IMR-90 (cell line): ENCODE measurements at regions not wholly inside any gene's neighbourhood (a gene's known extent, or its start where the extent isn't known, plus 50 kb on each side); places are given as distances from the start of the nearest gene placed in this dataset.

Experiments
- ATAC-seq: fragments of 200-7000 bp; cut with Tn5 transposase; 2 replicates; pipeline ENCODE4 v1.9.1; 2020; ENCODE audit warnings: low read depth, mild to moderate bottlenecking, moderate library complexity
- BruUV-seq: library from RNA; stranded (reverse); fragments of 400-500 nt; replicated peaks from 2 replicates; lab custom pipeline; 2021; lab: Mats Ljungman, UMichigan
- CTCF ChIA-PET: fragments of 300-600 bp; formaldehyde crosslinking; extraction: SDS; loops from one replicate; lab custom pipeline; 2021; ENCODE audit warnings: antibody characterized with exemption; lab: Yijun Ruan, JAX
- POLR2A ChIA-PET: fragments of 300-600 bp; sonication (Branson Sonifier 250); formaldehyde crosslinking; loops from one replicate; lab custom pipeline; 2022; ENCODE audit warnings: antibody characterized with exemption; ENCODE audit not compliant: unreplicated experiment; lab: Charles Lee
- DNase-seq: peaks from one replicate; pipeline ENCODE4 v3.0.0; 2013
- H2AFZ ChIP-seq: replicated peaks from 2 replicates; pipeline ENCODE3; 2013; ENCODE audit warnings: low read length, mild to moderate bottlenecking; ENCODE audit not compliant: poor library complexity
- H2AK5ac ChIP-seq: 2 replicates; pipeline ENCODE4 v1.6.1; 2013; ENCODE audit warnings: low read depth, low read length, inconsistent platforms
- H2AK9ac ChIP-seq: replicated peaks from 2 replicates; pipeline ENCODE3; 2013; ENCODE audit warnings: mild to moderate bottlenecking, low read depth, low read length, moderate library complexity; ENCODE audit not compliant: poor library complexity
- H2BK120ac ChIP-seq: 2 replicates; pipeline ENCODE4 v1.6.1; 2013; ENCODE audit warnings: low read depth, low read length, inconsistent platforms
- H2BK15ac ChIP-seq: 3 replicates; pipeline ENCODE4 v1.6.1; 2013; ENCODE audit warnings: low read depth, low read length, inconsistent platforms
- H2BK20ac ChIP-seq: 2 replicates; pipeline ENCODE4 v1.6.1; 2013; ENCODE audit warnings: low read depth, mild to moderate bottlenecking, inconsistent platforms, low read length, moderate library complexity
- H2BK5ac ChIP-seq: 2 replicates; pipeline ENCODE4 v1.6.1; 2013; ENCODE audit warnings: mild to moderate bottlenecking, low read depth, low read length, inconsistent platforms; ENCODE audit not compliant: poor library complexity, severe bottlenecking
- H3K14ac ChIP-seq: replicated peaks from 2 replicates; pipeline ENCODE4 v1.6.1; 2013; ENCODE audit warnings: low read depth, low read length, inconsistent platforms
- H3K18ac ChIP-seq: 2 replicates; pipeline ENCODE4 v1.6.1; 2013; ENCODE audit warnings: low read depth, low read length, control low read depth
- H3K23ac ChIP-seq: 2 replicates; pipeline ENCODE4 v1.6.1; 2013; ENCODE audit warnings: low read depth, low read length, inconsistent platforms
- H3K27ac ChIP-seq: 2 replicates; pipeline ENCODE4 v1.5.1; 2013; ENCODE audit warnings: mild to moderate bottlenecking, control low read depth, low read length; ENCODE audit not compliant: insufficient read depth
- H3K27me3 ChIP-seq: 2 replicates; pipeline ENCODE4 v1.6.1; 2013; ENCODE audit warnings: low read length; ENCODE audit not compliant: control insufficient read depth, insufficient read depth
- H3K36me3 ChIP-seq: 2 replicates; pipeline ENCODE4 v1.6.1; 2013; ENCODE audit warnings: low read length, mixed read lengths; ENCODE audit not compliant: control insufficient read depth, insufficient read depth
- H3K4ac ChIP-seq: 2 replicates; pipeline ENCODE4 v1.6.1; 2013; ENCODE audit warnings: low read depth, low read length, inconsistent platforms
- H3K4me1 ChIP-seq: 2 replicates; pipeline ENCODE4 v1.6.1; 2013; ENCODE audit warnings: low read length, mixed read lengths; ENCODE audit not compliant: control insufficient read depth, insufficient read depth
- H3K4me2 ChIP-seq: 2 replicates; pipeline ENCODE4 v1.6.1; 2013; ENCODE audit warnings: low read depth, mild to moderate bottlenecking, control low read depth, low read length, moderate library complexity
- H3K4me3 ChIP-seq: 2 replicates; pipeline ENCODE4 v1.5.1; 2013; ENCODE audit warnings: low read depth, mild to moderate bottlenecking, control low read depth, low read length, moderate library complexity; ENCODE audit not compliant: insufficient read depth
- H3K56ac ChIP-seq: 2 replicates; pipeline ENCODE4 v1.6.1; 2013; ENCODE audit warnings: low read length, inconsistent platforms; ENCODE audit not compliant: insufficient read depth; ENCODE audit errors: extremely low read depth
- H3K79me1 ChIP-seq, 2 experiments: 2 replicates each; pipeline ENCODE4 v1.6.1; 2013; ENCODE audit warnings: low read length in 2 of 2, inconsistent platforms in 1 of 2, low read depth in 1 of 2
- H3K9ac ChIP-seq: 2 replicates; pipeline ENCODE4 v1.6.1; 2013; ENCODE audit warnings: low read depth, low read length, control low read depth
- H3K9me1 ChIP-seq: 2 replicates; pipeline ENCODE4 v1.6.1; 2013; ENCODE audit warnings: low read length, inconsistent platforms; ENCODE audit not compliant: insufficient read depth
- H3K9me3 ChIP-seq: 2 replicates; pipeline ENCODE4 v1.6.1; 2013; ENCODE audit warnings: low read length; ENCODE audit not compliant: control insufficient read depth, insufficient read depth
- H4K20me1 ChIP-seq: 2 replicates; pipeline ENCODE4 v1.6.1; 2013; ENCODE audit warnings: low read length, inconsistent platforms; ENCODE audit not compliant: insufficient read depth
- H4K5ac ChIP-seq: 2 replicates; pipeline ENCODE4 v1.6.1; 2013; ENCODE audit warnings: mild to moderate bottlenecking, low read depth, low read length, control low read depth
- H4K8ac ChIP-seq, 2 experiments: 2 replicates each; pipeline ENCODE4 v1.6.1; 2013; ENCODE audit warnings: low read depth in 2 of 2, low read length in 2 of 2, control low read depth in 1 of 2, inconsistent platforms in 1 of 2
- H4K91ac ChIP-seq: 2 replicates; pipeline ENCODE4 v1.6.1; 2013; ENCODE audit warnings: low read depth, low read length, inconsistent platforms; ENCODE audit not compliant: insufficient read depth
- BHLHE40 ChIP-seq: fragments of 150-350 bp; IDR thresholded peaks from 2 replicates; pipeline ENCODE4 v1.6.1; 2016; ENCODE audit warnings: mild to moderate bottlenecking, low read depth, low read length
- CHD1 ChIP-seq: IDR thresholded peaks from 2 replicates; pipeline ENCODE4 v1.6.1; 2012; ENCODE audit warnings: low read depth, low read length, improper control_type of control experiment
- FOS ChIP-seq: fragments of 150-350 bp; IDR thresholded peaks from 2 replicates; pipeline ENCODE4 v1.6.1; 2016; ENCODE audit warnings: low read depth, low read length
- MXI1 ChIP-seq: IDR thresholded peaks from 2 replicates; pipeline ENCODE4 v1.6.1; 2012; ENCODE audit warnings: low read depth, mild to moderate bottlenecking, low read length, moderate library complexity, borderline replicate concordance
- NFE2L2 ChIP-seq: fragments of 150-350 bp; IDR thresholded peaks from 2 replicates; pipeline ENCODE4 v1.6.1; 2016; ENCODE audit warnings: low read depth, mild to moderate bottlenecking, low read length
- RAD21 ChIP-seq: IDR thresholded peaks from 2 replicates; pipeline ENCODE4 v1.6.1; 2012; ENCODE audit warnings: low read length, improper control_type of control experiment
- RCOR1 ChIP-seq: IDR thresholded peaks from 2 replicates; pipeline ENCODE4 v1.6.1; 2012; ENCODE audit warnings: mild to moderate bottlenecking, low read length, improper control_type of control experiment; ENCODE audit not compliant: insufficient replicate concordance
- WGBS, 2 experiments: methylation state at CpG; one replicate each; pipeline versions ENCODE4 v1.1.5 to v1.1.7; 2013; ENCODE audit warnings: missing lambda C conversion rate in 2 of 2; ENCODE audit not compliant: insufficient read length in 1 of 2; ENCODE audit errors: extremely low coverage in 2 of 2; 5-methylcytosine and 5-hydroxymethylcytosine counted together
- dilution Hi-C: fragments of 300-500 bp; cut with HindIII; formaldehyde crosslinking; loops from one replicate; pipeline ENCODE4 v1.14.3; 2018; ENCODE audit warnings: low sequenced_read_pairs; ENCODE audit not compliant: unreplicated experiment
- in situ Hi-C: fragments of 300-500 bp; cut with MboI; formaldehyde crosslinking; loops from 3 replicates; pipeline ENCODE4 v1.14.3; 2019; ENCODE audit warnings: low sequenced_read_pairs, inconsistent platforms, mixed read lengths
- intact Hi-C: fragments of 100-400 bp; cut with micrococcal nuclease; formaldehyde crosslinking; loops from 2 replicates; pipeline ENCODE4 v1.10.0; 2022

- ChIA-PET CTCF (interaction anchor here (1.5 kb wide), 1 partner anchor 10 kb away, joined by 3 read pairs; no protein-coding TSS in a partner anchor), POLR2A (no interaction called here)
- Histone ChIP-seq H3K27ac (no peak overlapping the region), H3K4me1 (no peaks in the 10 kb centered on the region), H2BK5ac (no peak overlapping the region), H3K9me1 (no peaks in the 10 kb centered on the region), H3K4ac (no peak overlapping the region), H2AK9ac (no peak overlapping the region), H3K23ac (no peak overlapping the region), H3K4me2 (no peak overlapping the region), H2BK20ac (no peak overlapping the region), H3K79me1 (no peaks in the 10 kb centered on the region), H4K20me1 (no peaks in the 10 kb centered on the region), H4K8ac (no peak overlapping the region), H2AK5ac (no peak overlapping the region), H4K91ac (no peak overlapping the region), H3K36me3 (no peaks in the 10 kb centered on the region), H3K18ac (no peak overlapping the region), H3K27me3 (no peaks in the 10 kb centered on the region), H2BK120ac (no peak overlapping the region), H3K56ac (no peak overlapping the region), H2BK15ac (no peak overlapping the region), H3K9me3 (0 out of 2 replicates have a peak, but pooled peaks cover 2% of the 10 kb centered on the region), H2AFZ (no peak overlapping the region), H3K4me3 (no peak overlapping the region), H3K14ac (no peak overlapping the region), H3K9ac (no peak overlapping the region), H4K5ac (no peak overlapping the region)
- dilution Hi-C loops (no loop called here), in situ Hi-C loops (no loop called here), intact Hi-C loops (no loop called here)
- no peak for ATAC-seq
- BruUV-seq, result no TSS peak
- WGBS, 2 experiments, result no CpG with 5 or more reads among the region's 3 CpGs
- DNase-seq, result no peak
- TF ChIP-seq CHD1 (no peak), FOS (no peak), RCOR1 (no peak), RAD21 (no peak), MXI1 (no peak), BHLHE40 (no peak), NFE2L2 (no peak)
Observed at GRCh38 chr4:31803526-31804195, 1083.5 kb downstream of the PCDH7 start.
